ENCODE measurements at regions not wholly inside any gene's neighbourhood (a gene's known extent, or its start where the extent isn't known, plus 50 kb on each side); places are given as distances from the start of the nearest gene placed in this dataset.

GRCh38 chr6:125358898-125359297 lies 57.1 kb upstream of the HDDC2 start:
- no peak overlapping the region for H3K4me3 ChIP-seq (ENCODE audit: low read depth, low read length, poor library complexity, severe bottlenecking)
- ChIA-PET CTCF (no interaction called here), POLR2A (ENCODE audit: low non-redundant PET) (no interaction called here)
- H3K4me1 ChIP-seq (ENCODE audit: insufficient read depth, low read length, poor library complexity, severe bottlenecking), result peaks cover 14% of the 10 kb centered on the region
- intact Hi-C loops (cut with micrococcal nuclease; ENCODE audit: unreplicated experiment), result no loop called here
- no peak for TF ChIP-seq EZH2 (IDR thresholded peaks at IDR 0.05; ENCODE audit: borderline replicate concordance, low read depth, low read length, poor library complexity, severe bottlenecking)
- TF ChIP-seq CTCF (conservative IDR thresholded peaks at IDR 0.05; ENCODE audit: low read depth, low read length), result no peak
- H3K27me3 ChIP-seq (replicated peaks; ENCODE audit: insufficient read depth, low read depth, low read length, poor library complexity), result peaks cover 6% of the 10 kb centered on the region
- H3K36me3 ChIP-seq (ENCODE audit: insufficient read depth, low read length, poor library complexity, severe bottlenecking), result no peaks in the 10 kb centered on the region
- DNase-seq (ENCODE audit: low spot score), result no peak
- no peaks in the 10 kb centered on the region for H3K9me3 ChIP-seq (ENCODE audit: low read depth, low read length, poor library complexity, severe bottlenecking)
- no TSS peak for BruUV-seq (replicated peaks)
- no peak overlapping the region for H3K27ac ChIP-seq (ENCODE audit: low read depth, low read length, poor library complexity, severe bottlenecking)

GRCh38 chr6:125361868-125362267 lies 60.1 kb upstream of the HDDC2 start:
- intact Hi-C loops (cut with micrococcal nuclease; ENCODE audit: unreplicated experiment), result no loop called here

GRCh38 chr6:125363039-125363823 lies 61.5 kb upstream of the HDDC2 start:
- intact Hi-C loops (cut with micrococcal nuclease; ENCODE audit: unreplicated experiment), result no loop called here
- no TSS peak for BruUV-seq (replicated peaks)
- Histone ChIP-seq H3K27ac (ENCODE audit: low read depth, low read length, poor library complexity, severe bottlenecking) (peak overlapping the region; percentile 70), H3K36me3 (ENCODE audit: insufficient read depth, low read length, poor library complexity, severe bottlenecking) (no peaks in the 10 kb centered on the region), H3K4me3 (ENCODE audit: low read depth, low read length, poor library complexity, severe bottlenecking) (peak overlapping the region; percentile 56), H3K27me3 (replicated peaks; ENCODE audit: insufficient read depth, low read depth, low read length, poor library complexity) (peaks cover 21% of the 10 kb centered on the region), H3K9me3 (ENCODE audit: low read depth, low read length, poor library complexity, severe bottlenecking) (no peaks in the 10 kb centered on the region), H3K4me1 (ENCODE audit: insufficient read depth, low read length, poor library complexity, severe bottlenecking) (peaks cover 17% of the 10 kb centered on the region)
- DNase-seq (ENCODE audit: low spot score), result peak; percentile 85
- CTCF ChIA-PET, result no interaction called here
- POLR2A ChIA-PET (ENCODE audit: low non-redundant PET), result no interaction called here
- no peak for TF ChIP-seq EZH2 (IDR thresholded peaks at IDR 0.05; ENCODE audit: borderline replicate concordance, low read depth, low read length, poor library complexity, severe bottlenecking)
- TF ChIP-seq CTCF (conservative IDR thresholded peaks at IDR 0.05; ENCODE audit: low read depth, low read length), result no peak

More at GRCh38 chr6:125361868-125362267, 60.1 kb upstream of the HDDC2 start:
- H3K4me1 ChIP-seq (ENCODE audit: insufficient read depth, low read length, poor library complexity, severe bottlenecking), result peaks cover 17% of the 10 kb centered on the region
- TF ChIP-seq CTCF (conservative IDR thresholded peaks at IDR 0.05; ENCODE audit: low read depth, low read length) (no peak), EZH2 (IDR thresholded peaks at IDR 0.05; ENCODE audit: borderline replicate concordance, low read depth, low read length, poor library complexity, severe bottlenecking) (no peak)
- no peak overlapping the region for H3K4me3 ChIP-seq (ENCODE audit: low read depth, low read length, poor library complexity, severe bottlenecking)
- H3K9me3 ChIP-seq (ENCODE audit: low read depth, low read length, poor library complexity, severe bottlenecking), result no peaks in the 10 kb centered on the region
- no peak overlapping the region for H3K27ac ChIP-seq (ENCODE audit: low read depth, low read length, poor library complexity, severe bottlenecking)
- H3K27me3 ChIP-seq (replicated peaks; ENCODE audit: insufficient read depth, low read depth, low read length, poor library complexity), result peaks cover 21% of the 10 kb centered on the region
- no peak for DNase-seq (ENCODE audit: low spot score)
- no peaks in the 10 kb centered on the region for H3K36me3 ChIP-seq (ENCODE audit: insufficient read depth, low read length, poor library complexity, severe bottlenecking)
- CTCF ChIA-PET, result no interaction called here
- BruUV-seq (replicated peaks), result no TSS peak
- POLR2A ChIA-PET (ENCODE audit: low non-redundant PET), result no interaction called here
